K562 (cell line): ENCODE measurements at regions not wholly inside any gene's neighbourhood (a gene's known extent, or its start where the extent isn't known, plus 50 kb on each side); places are given as distances from the start of the nearest gene placed in this dataset.

Experiments
- CTCF ChIP-seq, 3 experiments: IDR thresholded peaks in 2 of 3; conservative IDR thresholded peaks in 1 of 3; 2 replicates each; pipeline ENCODE4 v1.5.1; 2011 to 2012; ENCODE audit warnings: low read length in 3 of 3, mild to moderate bottlenecking in 3 of 3, control low read depth in 2 of 3, improper control_type of control experiment in 1 of 3, inconsistent platforms in 1 of 3, low read depth in 1 of 3, mixed read lengths in 1 of 3, moderate library complexity in 1 of 3; ENCODE audit not compliant: insufficient read depth in 2 of 3
- JUN ChIP-seq, 2 experiments: sonication (generic) in 1 of 2; formaldehyde crosslinking in 1 of 2; IDR thresholded peaks; 2 replicates each; pipeline versions ENCODE4 v1.6.1 to v1.8.0; 2012 to 2022; ENCODE audit warnings: borderline replicate concordance in 2 of 2, mild to moderate bottlenecking in 2 of 2, improper control_type of control experiment in 1 of 2, low read depth in 1 of 2, low read length in 1 of 2, missing genetic modification reagents in 1 of 2
- MAFK ChIP-seq: IDR thresholded peaks from 2 replicates; pipeline ENCODE4 v1.6.1; 2011; ENCODE audit warnings: low read length, improper control_type of control experiment
- NR2C1 ChIP-seq, 2 experiments: fragments of 450-650 bp; IDR thresholded peaks; 2 replicates each; pipeline ENCODE4 v1.6.1; 2017; ENCODE audit warnings: mild to moderate bottlenecking in 2 of 2, antibody characterized with exemption in 1 of 2, inconsistent platforms in 1 of 2, missing compliant biosample characterization in 1 of 2, missing genetic modification characterization in 1 of 2
- PHF21A ChIP-seq: fragments of 450-650 bp; IDR thresholded peaks from 2 replicates; pipeline ENCODE4 v1.6.1; 2017; ENCODE audit warnings: low read depth, borderline replicate concordance
- POLR2A ChIP-seq: fragments of 450-650 bp; conservative IDR thresholded peaks from 2 replicates; pipeline ENCODE4 v1.6.1; 2016
- SNIP1 ChIP-seq: fragments of 450-650 bp; IDR thresholded peaks from 2 replicates; pipeline ENCODE4 v1.7.1; 2017; ENCODE audit warnings: low read depth, mild to moderate bottlenecking
- TEAD4 ChIP-seq, 2 experiments: sonication (generic) in 1 of 2; formaldehyde crosslinking in 1 of 2; IDR thresholded peaks; 2 replicates each; pipeline versions ENCODE4 v1.6.1 to v1.8.0; 2012 to 2022; ENCODE audit warnings: borderline replicate concordance in 1 of 2, inconsistent platforms in 1 of 2, low read length in 1 of 2, mild to moderate bottlenecking in 1 of 2, missing genetic modification reagents in 1 of 2
- ZFP30 ChIP-seq: fragments of 250-450 bp; sonication (Bioruptor Pico); IDR thresholded peaks from 2 replicates; pipeline ENCODE4 v1.8.0; 2022; ENCODE audit warnings: moderate library complexity, mild to moderate bottlenecking, inconsistent platforms, borderline replicate concordance

GRCh38 chr5:12965804-12966203, 978.7 kb downstream of the DNAH5 start:
- no peak for TF ChIP-seq ZFP30
- TF ChIP-seq MAFK: no peak
- TF ChIP-seq POLR2A: no peak
- no peak for TF ChIP-seq TEAD4 (IDR thresholded peaks at IDR 0.05; ENCODE audit: low read length)
- no peak for TF ChIP-seq TEAD4 (CRISPR knock-in tag; IDR thresholded peaks at IDR 0.05; ENCODE audit: borderline replicate concordance)
- no peak for TF ChIP-seq JUN (IDR thresholded peaks at IDR 0.05; ENCODE audit: borderline replicate concordance, low read depth, low read length)
- TF ChIP-seq JUN (CRISPR knock-in tag; IDR thresholded peaks at IDR 0.05; ENCODE audit: borderline replicate concordance): no peak
- no peak for TF ChIP-seq SNIP1
- TF ChIP-seq NR2C1 (IDR thresholded peaks at IDR 0.05): no peak
- no peak for TF ChIP-seq NR2C1 (tag; IDR thresholded peaks at IDR 0.05)
- TF ChIP-seq PHF21A: no peak
- no peak for TF ChIP-seq CTCF (IDR thresholded peaks at IDR 0.05 in 2 of 3, conservative IDR thresholded peaks at IDR 0.05 in 1 of 3; ENCODE audit: insufficient read depth in 2 of 3, low read depth in 1 of 3, low read length in 3 of 3)
